ENCODE measurements at regions not wholly inside any gene's neighbourhood (a gene's known extent, or its start where the extent isn't known, plus 50 kb on each side); places are given as distances from the start of the nearest gene placed in this dataset.

DNA sequence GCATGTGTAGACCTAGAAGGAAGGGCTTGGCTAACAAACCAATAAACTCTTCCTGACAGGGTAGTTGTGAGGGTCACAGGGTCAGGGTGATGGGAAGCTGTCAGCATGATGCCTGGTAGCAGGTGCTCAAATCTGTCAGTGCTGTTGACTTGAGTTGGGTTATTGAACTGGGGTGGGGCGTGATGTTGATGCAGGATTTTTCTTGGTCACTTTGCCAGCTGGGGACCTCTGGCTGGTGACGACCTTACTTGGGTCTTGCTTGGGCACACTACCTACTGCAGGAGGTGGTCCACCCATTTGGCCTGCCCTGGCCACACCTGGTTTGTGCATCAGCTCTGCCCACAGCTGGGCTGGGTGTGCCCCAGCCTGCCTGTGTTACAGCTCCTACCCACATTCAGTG is 624.4 kb downstream of the PTPRU start:
- Histone ChIP-seq H3K4me2 (ENCODE audit: low read length) (no peak overlapping the region), H3K27me3 (ENCODE audit: insufficient read depth, low read length) (no peaks in the 10 kb centered on the region), H3K4me1 (ENCODE audit: control insufficient read depth in 1 of 2, insufficient read depth in 2 of 2, low read length in 2 of 2) (no peaks in the 10 kb centered on the region), H3K9ac (ENCODE audit: low read length) (no peak overlapping the region), H3K9me2 (ENCODE audit: insufficient read depth) (no peaks in the 10 kb centered on the region; the same call in 1 of the 2 replicates), H3K27ac (ENCODE audit: low read depth, low read length) (no peak overlapping the region), H2AFZ (ENCODE audit: low read depth, low read length, poor library complexity, severe bottlenecking) (no peak overlapping the region), H3K79me2 (ENCODE audit: insufficient read depth, low read length) (no peaks in the 10 kb centered on the region), H4K20me1 (ENCODE audit: insufficient read depth) (no peaks in the 10 kb centered on the region), H3K9me3 (ENCODE audit: control insufficient read depth in 1 of 2, insufficient read depth in 1 of 2, low read depth in 1 of 2, low read length in 2 of 2) (peaks cover 0 to 9% of the 10 kb centered on the region in 2 experiments; a peak in 1 of 4 replicates), H3K4me3 (replicated peaks in 1 of 2; ENCODE audit: low read depth in 1 of 2, low read length in 2 of 2) (no peak overlapping the region), H3K36me3 (ENCODE audit: control insufficient read depth in 1 of 2, insufficient read depth in 2 of 2, low read length in 2 of 2) (no peaks in the 10 kb centered on the region)
- ChIA-PET CTCF (no interaction called here), POLR2A (no interaction called here), RAD21 (ENCODE audit: low non-redundant PET in 1 of 2, low total read pairs in 2 of 2, uncharacterized antibody in 2 of 2, unreplicated experiment in 2 of 2) (no interaction called here)
- ATAC-seq (no peak), DNase-seq (ENCODE audit: low read depth, low spot score) (no peak)
- TF ChIP-seq, protein P1, sequence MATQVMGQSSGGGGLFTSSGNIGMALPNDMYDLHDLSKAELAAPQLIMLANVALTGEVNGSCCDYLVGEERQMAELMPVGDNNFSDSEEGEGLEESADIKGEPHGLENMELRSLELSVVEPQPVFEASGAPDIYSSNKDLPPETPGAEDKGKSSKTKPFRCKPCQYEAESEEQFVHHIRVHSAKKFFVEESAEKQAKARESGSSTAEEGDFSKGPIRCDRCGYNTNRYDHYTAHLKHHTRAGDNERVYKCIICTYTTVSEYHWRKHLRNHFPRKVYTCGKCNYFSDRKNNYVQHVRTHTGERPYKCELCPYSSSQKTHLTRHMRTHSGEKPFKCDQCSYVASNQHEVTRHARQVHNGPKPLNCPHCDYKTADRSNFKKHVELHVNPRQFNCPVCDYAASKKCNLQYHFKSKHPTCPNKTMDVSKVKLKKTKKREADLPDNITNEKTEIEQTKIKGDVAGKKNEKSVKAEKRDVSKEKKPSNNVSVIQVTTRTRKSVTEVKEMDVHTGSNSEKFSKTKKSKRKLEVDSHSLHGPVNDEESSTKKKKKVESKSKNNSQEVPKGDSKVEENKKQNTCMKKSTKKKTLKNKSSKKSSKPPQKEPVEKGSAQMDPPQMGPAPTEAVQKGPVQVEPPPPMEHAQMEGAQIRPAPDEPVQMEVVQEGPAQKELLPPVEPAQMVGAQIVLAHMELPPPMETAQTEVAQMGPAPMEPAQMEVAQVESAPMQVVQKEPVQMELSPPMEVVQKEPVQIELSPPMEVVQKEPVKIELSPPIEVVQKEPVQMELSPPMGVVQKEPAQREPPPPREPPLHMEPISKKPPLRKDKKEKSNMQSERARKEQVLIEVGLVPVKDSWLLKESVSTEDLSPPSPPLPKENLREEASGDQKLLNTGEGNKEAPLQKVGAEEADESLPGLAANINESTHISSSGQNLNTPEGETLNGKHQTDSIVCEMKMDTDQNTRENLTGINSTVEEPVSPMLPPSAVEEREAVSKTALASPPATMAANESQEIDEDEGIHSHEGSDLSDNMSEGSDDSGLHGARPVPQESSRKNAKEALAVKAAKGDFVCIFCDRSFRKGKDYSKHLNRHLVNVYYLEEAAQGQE (IDR thresholded peaks at IDR 0.05; ENCODE audit: low read depth): no peak
- no peak for TF ChIP-seq ZNF274 (IDR thresholded peaks at IDR 0.05; ENCODE audit: low read depth, low read length)
- TF ChIP-seq SP1 (IDR thresholded peaks at IDR 0.05; ENCODE audit: low read depth): no peak
- TF ChIP-seq EZH2 (IDR thresholded peaks at IDR 0.05): no peak
- no peak for TF ChIP-seq ELF1 (IDR thresholded peaks at IDR 0.05; ENCODE audit: borderline replicate concordance, low read depth)
- TF ChIP-seq, protein P2, sequence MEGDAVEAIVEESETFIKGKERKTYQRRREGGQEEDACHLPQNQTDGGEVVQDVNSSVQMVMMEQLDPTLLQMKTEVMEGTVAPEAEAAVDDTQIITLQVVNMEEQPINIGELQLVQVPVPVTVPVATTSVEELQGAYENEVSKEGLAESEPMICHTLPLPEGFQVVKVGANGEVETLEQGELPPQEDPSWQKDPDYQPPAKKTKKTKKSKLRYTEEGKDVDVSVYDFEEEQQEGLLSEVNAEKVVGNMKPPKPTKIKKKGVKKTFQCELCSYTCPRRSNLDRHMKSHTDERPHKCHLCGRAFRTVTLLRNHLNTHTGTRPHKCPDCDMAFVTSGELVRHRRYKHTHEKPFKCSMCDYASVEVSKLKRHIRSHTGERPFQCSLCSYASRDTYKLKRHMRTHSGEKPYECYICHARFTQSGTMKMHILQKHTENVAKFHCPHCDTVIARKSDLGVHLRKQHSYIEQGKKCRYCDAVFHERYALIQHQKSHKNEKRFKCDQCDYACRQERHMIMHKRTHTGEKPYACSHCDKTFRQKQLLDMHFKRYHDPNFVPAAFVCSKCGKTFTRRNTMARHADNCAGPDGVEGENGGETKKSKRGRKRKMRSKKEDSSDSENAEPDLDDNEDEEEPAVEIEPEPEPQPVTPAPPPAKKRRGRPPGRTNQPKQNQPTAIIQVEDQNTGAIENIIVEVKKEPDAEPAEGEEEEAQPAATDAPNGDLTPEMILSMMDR (IDR thresholded peaks at IDR 0.05 in 2 of 3, conservative IDR thresholded peaks at IDR 0.05 in 1 of 3; ENCODE audit: borderline replicate concordance in 1 of 3, insufficient read depth in 1 of 3, low read depth in 2 of 3, low read length in 2 of 3): no peak
- TF ChIP-seq, protein P3, sequence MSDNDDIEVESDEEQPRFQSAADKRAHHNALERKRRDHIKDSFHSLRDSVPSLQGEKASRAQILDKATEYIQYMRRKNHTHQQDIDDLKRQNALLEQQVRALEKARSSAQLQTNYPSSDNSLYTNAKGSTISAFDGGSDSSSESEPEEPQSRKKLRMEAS (IDR thresholded peaks at IDR 0.05): no peak
- TF ChIP-seq EGR1 (IDR thresholded peaks at IDR 0.05; ENCODE audit: low read depth): no peak
- no peak for TF ChIP-seq POLR2A (IDR thresholded peaks at IDR 0.05; ENCODE audit: borderline replicate concordance, extremely low read depth, insufficient read depth, insufficient read length)
- TF ChIP-seq CEBPB (IDR thresholded peaks at IDR 0.05; ENCODE audit: low read depth): no peak
- no peak for TF ChIP-seq TCF7L2 (IDR thresholded peaks at IDR 0.05; ENCODE audit: borderline replicate concordance, extremely low read depth, insufficient read depth, insufficient read length)
- no peak for TF ChIP-seq RAD21 (IDR thresholded peaks at IDR 0.05; ENCODE audit: low read depth)
- TF ChIP-seq SRF (IDR thresholded peaks at IDR 0.05; ENCODE audit: low read depth): no peak
- TF ChIP-seq, protein P4, sequence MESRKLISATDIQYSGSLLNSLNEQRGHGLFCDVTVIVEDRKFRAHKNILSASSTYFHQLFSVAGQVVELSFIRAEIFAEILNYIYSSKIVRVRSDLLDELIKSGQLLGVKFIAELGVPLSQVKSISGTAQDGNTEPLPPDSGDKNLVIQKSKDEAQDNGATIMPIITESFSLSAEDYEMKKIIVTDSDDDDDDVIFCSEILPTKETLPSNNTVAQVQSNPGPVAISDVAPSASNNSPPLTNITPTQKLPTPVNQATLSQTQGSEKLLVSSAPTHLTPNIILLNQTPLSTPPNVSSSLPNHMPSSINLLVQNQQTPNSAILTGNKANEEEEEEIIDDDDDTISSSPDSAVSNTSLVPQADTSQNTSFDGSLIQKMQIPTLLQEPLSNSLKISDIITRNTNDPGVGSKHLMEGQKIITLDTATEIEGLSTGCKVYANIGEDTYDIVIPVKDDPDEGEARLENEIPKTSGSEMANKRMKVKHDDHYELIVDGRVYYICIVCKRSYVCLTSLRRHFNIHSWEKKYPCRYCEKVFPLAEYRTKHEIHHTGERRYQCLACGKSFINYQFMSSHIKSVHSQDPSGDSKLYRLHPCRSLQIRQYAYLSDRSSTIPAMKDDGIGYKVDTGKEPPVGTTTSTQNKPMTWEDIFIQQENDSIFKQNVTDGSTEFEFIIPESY (IDR thresholded peaks at IDR 0.05; ENCODE audit: extremely low read depth, insufficient replicate concordance, low read length): no peak
- no peak for TF ChIP-seq POLR2AphosphoS5 (IDR thresholded peaks at IDR 0.05; ENCODE audit: low read depth, low read length)
- no peak for TF ChIP-seq EZH2phosphoT487 (IDR thresholded peaks at IDR 0.05; ENCODE audit: borderline replicate concordance)
- TF ChIP-seq FOSL1 (IDR thresholded peaks at IDR 0.05; ENCODE audit: low read depth): no peak
- BruUV-seq (replicated peaks): no TSS peak
- intact Hi-C loops (cut with micrococcal nuclease): no loop called here

All from HCT116 (cell line).